GM23248 (cell line): ENCODE measurements at regions not wholly inside any gene's neighbourhood (a gene's known extent, or its start where the extent isn't known, plus 50 kb on each side); places are given as distances from the start of the nearest gene placed in this dataset.

Experiments used
- EZH2 ChIP-seq: fragments of 200-600 bp; sonication (generic); IDR thresholded peaks from 2 replicates; pipeline ENCODE4 v1.6.1; 2018; ENCODE audit warnings: antibody characterized with exemption, mild to moderate bottlenecking; ENCODE audit not compliant: insufficient read depth, poor library complexity, severe bottlenecking
- EZH2phosphoT487 ChIP-seq: fragments of 200-600 bp; sonication (generic); IDR thresholded peaks from 2 replicates; pipeline ENCODE4 v1.6.1; 2018; ENCODE audit warnings: antibody characterized with exemption, moderate library complexity, mild to moderate bottlenecking, low read depth; ENCODE audit not compliant: insufficient read depth

DNA sequence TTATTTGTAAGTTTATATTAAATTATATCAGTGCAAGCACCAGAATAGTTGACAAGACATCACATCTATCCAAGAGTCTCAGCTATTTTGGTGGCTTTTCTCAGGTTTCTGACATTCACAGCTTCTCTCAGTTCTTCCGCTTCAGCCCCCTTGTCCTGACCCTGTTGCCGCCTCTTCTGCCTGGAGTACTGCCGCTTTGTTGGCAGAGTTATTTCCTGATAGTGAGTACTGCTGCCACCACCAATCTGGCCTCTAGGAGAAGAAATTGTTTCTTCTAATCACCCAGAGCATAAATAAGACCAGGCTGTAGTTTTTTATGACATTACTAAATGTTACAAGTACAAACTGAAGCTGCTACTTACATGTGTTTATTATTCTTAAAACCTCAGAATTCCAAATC is 470.1 kb downstream of the NSUN3 start:
- TF ChIP-seq EZH2 (no peak), EZH2phosphoT487 (no peak)
